ENCODE measurements at regions not wholly inside any gene's neighbourhood (a gene's known extent, or its start where the extent isn't known, plus 50 kb on each side); places are given as distances from the start of the nearest gene placed in this dataset.

DNA sequence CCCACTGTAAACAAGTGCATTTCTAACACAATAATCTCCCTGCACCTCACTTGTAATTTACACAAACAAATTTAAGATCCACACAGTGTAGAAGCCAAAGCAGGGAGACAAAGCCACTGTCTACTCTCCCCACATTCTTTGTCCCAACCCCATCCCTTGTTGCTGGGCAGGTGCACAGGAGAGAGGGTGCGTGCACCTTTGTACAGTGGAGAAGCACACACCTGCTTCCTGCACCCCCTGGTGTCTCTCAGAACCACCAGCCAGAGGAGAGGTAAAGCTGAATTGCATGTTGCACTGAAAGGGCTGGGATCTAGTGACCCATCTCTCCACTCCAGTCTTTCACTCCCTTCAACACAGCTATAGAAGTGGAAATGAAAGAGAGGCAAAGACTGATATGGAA is 51.4 kb upstream of the IFNG-AS1 start:
- H3K4me1 Mint-ChIP-seq, result no peaks in the 10 kb centered on the region
- no peaks in the 10 kb centered on the region for H3K9me3 Mint-ChIP-seq
- no peak overlapping the region for H3K4me3 Mint-ChIP-seq
- peaks cover 9% of the 10 kb centered on the region for H3K27me3 Mint-ChIP-seq
- H3K27ac Mint-ChIP-seq, result no peak overlapping the region
- peak; percentile 34 for ATAC-seq
- no peaks in the 10 kb centered on the region for H3K36me3 Mint-ChIP-seq
